ENCODE measurements at regions not wholly inside any gene's neighbourhood (a gene's known extent, or its start where the extent isn't known, plus 50 kb on each side); places are given as distances from the start of the nearest gene placed in this dataset.

DNA sequence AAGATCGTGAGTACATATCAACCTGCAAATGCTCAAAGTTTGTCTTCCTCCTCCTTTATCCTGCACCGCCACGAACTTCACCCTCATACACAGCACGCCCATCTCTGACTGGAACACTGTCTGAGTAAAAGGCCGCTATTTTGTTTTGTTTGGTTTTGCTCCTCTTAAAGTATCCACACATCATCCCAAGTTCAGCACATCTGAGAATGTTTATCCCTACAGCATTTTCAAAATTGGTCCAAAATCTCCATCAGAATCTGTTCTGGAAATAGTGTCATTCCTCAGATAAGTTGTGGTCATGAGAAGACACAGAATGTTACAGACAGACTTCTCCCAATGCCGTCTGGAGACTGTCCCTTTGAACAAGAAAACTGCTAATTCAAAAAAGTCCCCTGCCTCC lies 251.6 kb upstream of the ARID1B start:
- Histone ChIP-seq H2AFZ (peak overlapping the region; percentile 63; the same call in 1 of the 2 replicates), H3K79me2 (replicated peaks; ENCODE audit: insufficient read depth) (no peaks in the 10 kb centered on the region), H3K36me3 (ENCODE audit: insufficient read depth) (no peaks in the 10 kb centered on the region), H3F3A (replicated peaks; ENCODE audit: low read depth) (no peaks in the 10 kb centered on the region), H3K4me1 (ENCODE audit: insufficient read depth) (no peaks in the 10 kb centered on the region), H3K27me3 (ENCODE audit: insufficient read depth) (no peaks in the 10 kb centered on the region), H3K4me3 (no peak overlapping the region), H3K9me2 (ENCODE audit: insufficient read depth) (no peaks in the 10 kb centered on the region), H4K20me1 (replicated peaks; ENCODE audit: insufficient read depth) (no peaks in the 10 kb centered on the region), H3K27ac (ENCODE audit: low read depth) (no peak overlapping the region), H3K4me2 (no peak overlapping the region)
- Mint-ChIP-seq H3K9me3 (no peaks in the 10 kb centered on the region; the same call in 2 of the 3 replicates), H3K27me3 (ENCODE audit: insufficient read depth, low read depth, poor library complexity) (no peaks in the 10 kb centered on the region), H3K36me3 (ENCODE audit: low read depth) (no peaks in the 10 kb centered on the region), H3K4me3 (no peak overlapping the region), H3K27ac (no peak overlapping the region), H3K4me1 (no peaks in the 10 kb centered on the region)
- DNase-seq (ENCODE audit: low spot score) (no peak), ATAC-seq (no peak)
- TF ChIP-seq ZNF462 (CRISPR knock-in tag; IDR thresholded peaks at IDR 0.05) (no peak), EZH2 (IDR thresholded peaks at IDR 0.05; ENCODE audit: low read depth, unreplicated experiment) (no peak), CTCF (conservative IDR thresholded peaks at IDR 0.05; ENCODE audit: low read depth in 2 of 2) (no peak), EZH2phosphoT487 (IDR thresholded peaks at IDR 0.05; ENCODE audit: unreplicated experiment) (no peak), CREB1 (CRISPR knock-in tag; IDR thresholded peaks at IDR 0.05; ENCODE audit: low read depth) (no peak), POLR2AphosphoS5 (IDR thresholded peaks at IDR 0.05; ENCODE audit: low read depth) (no peak), STAT1 (IDR thresholded peaks at IDR 0.05; ENCODE audit: unreplicated experiment) (no peak)
- TF ChIP-seq, protein P1, sequence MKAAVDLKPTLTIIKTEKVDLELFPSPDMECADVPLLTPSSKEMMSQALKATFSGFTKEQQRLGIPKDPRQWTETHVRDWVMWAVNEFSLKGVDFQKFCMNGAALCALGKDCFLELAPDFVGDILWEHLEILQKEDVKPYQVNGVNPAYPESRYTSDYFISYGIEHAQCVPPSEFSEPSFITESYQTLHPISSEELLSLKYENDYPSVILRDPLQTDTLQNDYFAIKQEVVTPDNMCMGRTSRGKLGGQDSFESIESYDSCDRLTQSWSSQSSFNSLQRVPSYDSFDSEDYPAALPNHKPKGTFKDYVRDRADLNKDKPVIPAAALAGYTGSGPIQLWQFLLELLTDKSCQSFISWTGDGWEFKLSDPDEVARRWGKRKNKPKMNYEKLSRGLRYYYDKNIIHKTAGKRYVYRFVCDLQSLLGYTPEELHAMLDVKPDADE (IDR thresholded peaks at IDR 0.05), result no peak

Data from GM23338 (cell line).